NCI-H2107 treated with DMSO at 0.1 percent for 48 hours (cell line): ENCODE measurements at regions not wholly inside any gene's neighbourhood (a gene's known extent, or its start where the extent isn't known, plus 50 kb on each side); places are given as distances from the start of the nearest gene placed in this dataset.

Source experiments
- DNase-seq: peaks from one replicate; lab custom pipeline; 2025; ENCODE audit not compliant: unreplicated experiment; lab: John Stamatoyannopoulos, UW

DNA sequence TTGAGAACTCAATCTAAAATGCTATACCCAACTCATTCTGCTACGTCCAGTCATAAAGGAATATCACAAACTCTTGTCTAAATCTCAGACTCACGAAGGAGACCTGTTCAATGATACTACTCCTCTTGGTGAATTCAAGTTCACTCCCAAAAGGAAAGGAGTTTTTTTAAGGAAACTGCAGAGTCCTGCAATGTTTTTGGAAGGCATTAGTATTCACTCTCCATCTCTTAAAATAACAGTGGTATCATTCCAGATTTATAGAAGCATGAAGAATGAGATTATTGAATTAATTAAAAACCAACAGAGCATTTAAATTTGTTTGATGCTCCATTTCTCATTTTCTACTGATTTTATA, 73.4 kb downstream of the FOXD1 start:
- no peak for DNase-seq

DNA sequence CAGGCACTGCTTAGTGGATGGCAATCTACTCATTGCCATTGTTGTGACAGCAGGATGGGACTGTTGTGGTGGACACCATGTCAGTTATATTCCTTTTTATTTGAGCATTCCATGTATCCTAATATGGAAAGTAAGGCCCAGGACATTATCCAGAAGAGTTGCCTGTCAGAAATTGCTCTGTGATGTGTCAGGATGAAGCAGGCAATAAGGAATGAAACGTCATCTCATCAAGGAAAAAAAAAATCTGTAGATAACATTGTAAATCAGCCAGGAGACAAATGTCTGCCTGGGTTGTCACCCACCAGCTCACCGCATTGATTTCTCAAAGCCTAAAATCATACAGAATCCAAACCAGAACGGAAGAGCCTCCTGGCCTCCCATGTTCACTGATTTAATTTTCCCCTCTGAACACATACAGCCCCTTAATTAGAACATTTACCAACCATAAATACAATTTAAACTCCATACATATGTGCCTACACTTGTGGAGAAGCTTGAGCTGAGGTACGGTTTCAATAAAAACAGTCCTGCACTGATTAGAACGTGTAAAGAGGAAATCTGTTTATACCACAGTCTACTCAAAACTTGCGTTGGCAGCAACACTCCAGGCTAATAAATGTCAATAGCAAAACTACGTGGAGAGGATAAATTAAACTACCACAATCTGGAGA, 73.9 kb downstream of the FOXD1 start:
- DNase-seq, result no peak

DNA sequence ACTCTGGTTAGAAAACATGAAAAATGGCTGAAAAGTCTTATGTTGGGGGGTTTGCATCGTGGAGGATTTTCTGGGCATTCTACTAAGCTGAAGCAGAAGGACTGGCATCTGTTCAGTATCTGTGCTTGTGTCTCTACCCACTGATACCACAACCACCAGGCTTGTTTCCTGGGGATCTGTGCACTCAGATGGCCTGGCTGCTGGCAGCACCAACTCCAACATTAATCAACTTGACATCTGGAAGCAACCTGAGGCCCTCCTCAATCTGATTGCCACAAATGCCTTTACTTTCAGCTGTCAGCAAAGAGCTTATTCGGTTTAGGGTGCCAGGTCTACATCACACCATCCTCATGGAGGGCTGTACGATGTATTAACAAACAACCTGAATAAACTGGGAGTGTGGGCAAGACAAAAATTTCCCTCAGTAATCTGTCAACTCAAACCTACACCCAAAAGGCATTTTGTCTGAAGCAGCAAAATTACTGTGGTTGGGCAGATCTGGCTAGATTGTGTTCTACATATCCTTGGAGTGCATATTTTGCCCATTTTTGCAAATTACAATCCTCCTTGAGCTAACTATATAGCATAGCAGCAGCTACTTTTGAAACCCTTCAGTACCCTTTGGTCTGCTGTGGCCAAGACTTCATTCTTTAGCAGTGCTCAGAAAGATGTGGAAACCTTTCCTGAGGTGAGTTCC, 74.6 kb downstream of the FOXD1 start:
- DNase-seq, result no peak

DNA sequence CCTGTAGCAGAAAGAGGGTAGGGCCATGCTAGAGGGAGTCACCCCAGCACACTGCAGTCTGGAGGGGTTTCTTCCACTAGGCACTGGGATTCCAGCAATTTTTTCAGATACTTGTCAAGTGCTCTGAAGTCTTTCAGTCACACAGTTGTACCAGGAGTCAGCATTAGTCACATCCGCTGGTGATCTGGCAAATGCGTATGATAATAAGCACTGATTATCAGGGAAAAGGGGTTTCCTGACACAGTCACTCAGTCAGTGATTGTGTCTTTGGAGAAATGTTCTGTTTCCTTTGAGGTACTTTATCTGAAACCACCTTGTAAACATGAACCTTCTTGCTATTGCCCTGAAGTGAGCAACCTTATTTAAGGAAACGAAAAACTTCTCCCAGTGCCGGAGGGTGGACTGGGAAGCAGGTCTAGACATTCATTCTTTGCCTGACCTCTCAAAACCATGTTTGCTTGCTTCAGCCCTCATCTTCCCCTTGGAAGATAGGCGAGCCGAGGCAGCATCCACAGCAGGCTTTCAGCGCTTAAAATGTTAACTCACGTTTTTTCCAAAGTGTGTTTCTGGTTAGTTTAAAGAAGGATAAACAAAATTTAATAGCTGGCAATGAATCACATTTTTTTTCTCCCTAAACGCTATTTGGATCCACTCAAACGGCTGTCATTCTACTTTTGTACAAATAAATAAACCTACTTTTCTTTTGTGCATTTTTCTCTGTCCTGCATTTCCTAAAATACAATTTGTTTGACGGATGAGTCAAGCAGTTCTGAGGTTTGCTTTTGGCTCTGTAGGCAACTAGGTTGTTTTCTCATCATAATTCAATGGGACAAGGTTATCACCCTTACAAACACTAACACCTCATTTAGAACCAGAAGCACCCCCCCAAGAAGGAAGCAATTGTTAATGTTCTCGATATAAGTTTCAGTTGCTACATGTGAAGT, 77.7 kb downstream of the FOXD1 start:
- DNase-seq, result no peak

DNA sequence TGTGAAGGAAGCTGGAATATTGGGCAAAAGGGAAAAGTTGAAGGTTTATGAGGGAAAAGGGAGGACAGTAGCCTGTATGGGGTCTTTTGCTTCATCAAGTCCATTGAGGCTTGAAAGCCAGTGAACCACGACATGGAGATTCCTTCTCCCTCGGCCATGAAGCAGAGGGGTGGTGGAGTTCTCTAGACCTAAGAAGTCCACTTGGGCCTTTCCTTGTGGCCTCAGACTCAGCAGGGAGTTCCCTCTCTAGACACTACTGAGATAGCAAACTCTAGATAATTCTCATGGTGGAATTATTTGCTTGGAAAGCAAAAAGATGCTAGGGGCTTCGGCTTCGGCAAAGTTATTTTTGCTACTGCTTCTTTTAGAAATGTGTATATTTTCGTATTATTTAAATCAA, 78.5 kb downstream of the FOXD1 start:
- no peak for DNase-seq

DNA sequence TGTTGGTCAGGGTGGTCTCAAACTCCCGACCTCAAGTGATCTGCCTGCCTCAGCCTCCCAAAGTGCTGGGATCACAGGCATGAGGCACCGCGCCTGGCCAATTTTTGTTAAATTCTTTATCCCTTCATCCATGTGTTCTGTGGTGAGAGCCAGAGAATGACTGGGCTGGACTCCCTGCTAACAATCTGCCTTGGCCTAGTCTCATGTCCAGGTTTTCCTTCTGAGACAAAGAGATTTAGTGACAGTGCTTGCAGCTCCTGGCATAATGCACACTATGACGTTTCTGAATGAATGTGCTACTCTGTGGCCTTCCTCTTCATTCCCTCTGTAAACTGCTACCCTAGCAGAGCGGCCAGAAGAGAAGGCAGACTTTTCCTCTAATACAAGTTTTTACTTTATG, 79.3 kb downstream of the FOXD1 start:
- DNase-seq, result no peak

DNA sequence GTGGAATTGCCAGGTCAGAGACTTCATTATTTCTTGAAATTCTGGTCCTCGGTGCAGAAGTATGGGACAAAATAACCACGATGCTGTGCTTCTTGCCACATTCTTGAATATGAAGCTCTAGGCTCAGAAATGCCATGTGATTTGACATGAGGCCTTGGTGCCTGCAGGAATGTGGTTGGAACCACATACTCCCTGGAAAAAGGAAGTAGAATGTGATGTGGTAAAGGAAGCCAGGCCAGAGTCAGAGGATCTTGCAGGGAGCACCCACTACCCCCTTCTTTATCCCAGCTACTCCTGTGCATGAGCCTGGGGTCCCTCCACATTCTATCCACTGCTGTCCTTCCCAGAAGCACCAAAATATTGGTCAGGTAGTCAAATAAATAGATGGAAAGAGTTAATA, 80.9 kb downstream of the FOXD1 start:
- no peak for DNase-seq

DNA sequence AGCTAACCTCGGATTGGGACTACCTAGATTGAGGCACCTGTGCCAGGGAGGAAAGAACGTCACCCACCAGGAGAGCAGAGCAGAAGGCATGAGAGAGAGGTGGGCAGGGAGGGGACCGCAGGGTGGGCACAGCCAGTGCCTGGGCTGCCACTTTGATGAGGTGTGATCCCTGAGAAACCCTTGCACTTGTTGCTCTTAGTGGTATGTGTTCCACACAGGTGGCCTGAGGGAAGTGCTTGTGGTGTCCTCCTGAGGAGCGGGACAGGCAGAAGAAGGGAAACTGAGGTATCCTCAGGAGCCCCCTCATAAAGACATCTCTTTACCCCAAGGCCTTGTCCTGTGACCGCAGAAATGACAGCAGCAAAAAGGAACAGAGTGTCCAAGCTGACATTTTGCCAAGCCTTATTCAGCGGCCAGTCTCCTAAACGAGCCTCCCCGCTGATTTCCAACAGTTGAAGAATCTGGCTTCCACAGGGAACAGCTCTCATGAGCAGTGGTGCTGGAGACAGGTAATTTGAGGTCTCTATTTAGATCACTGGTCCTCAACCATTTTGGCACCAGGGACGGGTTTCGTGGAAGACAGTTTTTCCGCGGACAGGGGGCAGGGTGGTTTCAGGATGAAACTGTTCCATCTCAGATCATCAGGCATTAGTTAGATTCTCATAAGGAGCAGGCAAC, 82.4 kb downstream of the FOXD1 start:
- no peak for DNase-seq

DNA sequence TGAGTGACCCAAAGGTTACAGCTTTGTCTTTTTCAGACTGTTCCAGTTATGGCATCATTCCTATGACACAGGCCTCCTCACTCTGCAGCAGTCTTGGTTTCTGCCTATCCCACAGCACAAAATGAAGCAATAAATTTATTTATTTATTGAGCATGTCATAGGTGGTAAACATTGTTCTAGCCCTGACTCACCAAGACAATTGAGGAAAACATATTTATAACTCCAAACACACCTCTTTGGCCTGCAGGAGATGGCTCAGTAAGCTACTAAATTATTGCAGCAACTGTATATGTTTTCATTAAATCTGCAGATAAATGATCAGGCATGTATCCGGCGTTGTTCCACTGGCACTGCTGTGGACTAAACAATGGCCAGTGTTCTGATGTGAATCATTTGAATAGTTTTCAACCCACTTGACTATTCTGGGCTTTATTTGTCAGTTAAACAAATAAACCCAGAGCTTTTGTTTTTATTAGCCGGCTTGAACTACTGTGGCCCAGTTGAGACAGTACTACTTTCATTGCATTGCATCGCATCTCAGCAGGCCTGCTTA, 83.2 kb downstream of the FOXD1 start:
- no peak for DNase-seq

DNA sequence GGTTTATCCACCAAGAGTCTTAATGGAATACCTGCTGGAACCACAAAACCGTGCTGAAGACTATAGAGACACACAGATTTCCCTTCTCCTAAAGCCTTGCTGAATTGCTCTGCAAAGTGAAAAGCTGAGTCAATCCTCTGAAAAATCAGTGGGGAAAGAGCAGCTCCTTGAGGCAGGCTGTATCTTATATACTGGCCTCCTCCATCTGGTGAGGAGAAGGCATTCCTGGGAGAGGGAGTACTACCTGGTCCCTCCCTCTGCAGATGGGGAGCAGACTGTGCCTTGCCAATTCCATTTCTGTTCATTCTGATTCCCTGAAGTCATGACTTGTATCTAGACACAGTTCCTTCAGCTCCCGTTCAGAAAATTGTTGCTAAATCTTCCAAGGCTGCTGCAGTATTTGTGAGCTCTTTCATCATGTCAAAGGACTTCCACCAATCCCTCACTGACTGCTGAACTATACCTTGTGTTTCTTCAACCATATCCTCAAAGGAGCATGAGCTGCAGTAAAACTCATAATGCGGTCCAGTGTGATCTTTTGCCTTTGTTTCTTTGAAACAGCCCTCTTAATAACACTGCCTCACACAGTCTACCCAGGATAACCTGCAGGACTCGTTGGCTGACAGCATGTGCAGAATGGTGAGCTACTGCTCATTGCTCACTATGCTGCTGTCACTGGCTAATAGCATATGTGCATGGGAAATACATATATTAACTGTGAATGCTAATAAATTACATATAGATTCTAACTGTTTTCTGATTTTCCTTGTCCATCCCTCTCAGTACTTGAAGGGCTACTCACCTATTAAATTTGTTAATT, 84.5 kb downstream of the FOXD1 start:
- DNase-seq, result no peak

DNA sequence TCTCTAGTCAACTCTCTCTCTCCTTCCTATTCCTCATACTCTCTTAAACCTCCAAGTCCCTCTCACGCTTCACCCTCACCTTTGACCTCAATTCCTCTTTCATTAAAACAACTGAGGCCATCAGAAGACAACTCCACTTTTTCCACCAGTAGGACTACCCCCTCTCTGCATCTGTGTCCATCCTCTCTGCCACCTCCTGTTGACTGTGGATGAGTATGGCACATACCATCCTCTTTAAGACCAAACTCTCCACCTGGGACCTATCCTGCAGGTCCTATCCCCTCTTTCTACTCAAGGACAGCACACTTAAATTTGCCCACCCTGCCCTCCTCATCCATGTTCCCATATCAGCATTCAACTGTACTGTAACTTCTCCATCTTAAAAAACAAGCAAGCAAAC, 89.2 kb downstream of the FOXD1 start:
- DNase-seq, result no peak

DNA sequence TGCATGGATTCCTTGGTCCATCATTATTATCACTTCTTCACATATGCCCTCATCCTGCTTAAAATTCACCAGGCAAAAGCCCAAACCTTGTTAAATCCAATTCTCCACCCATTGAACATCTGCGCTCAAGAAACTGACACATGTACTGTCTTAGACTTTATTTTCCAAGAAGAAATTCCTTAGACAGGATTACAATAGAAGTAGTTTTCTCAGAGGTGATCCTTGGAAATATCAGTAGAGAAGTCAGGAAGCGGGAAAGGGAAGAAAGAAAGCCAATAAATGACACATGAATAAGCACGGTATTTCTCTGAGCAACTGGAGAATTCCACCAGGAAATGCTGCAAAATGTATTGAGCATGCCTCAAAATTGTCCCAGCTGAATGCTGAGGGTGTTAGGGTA, 90.2 kb downstream of the FOXD1 start:
- no peak for DNase-seq

DNA sequence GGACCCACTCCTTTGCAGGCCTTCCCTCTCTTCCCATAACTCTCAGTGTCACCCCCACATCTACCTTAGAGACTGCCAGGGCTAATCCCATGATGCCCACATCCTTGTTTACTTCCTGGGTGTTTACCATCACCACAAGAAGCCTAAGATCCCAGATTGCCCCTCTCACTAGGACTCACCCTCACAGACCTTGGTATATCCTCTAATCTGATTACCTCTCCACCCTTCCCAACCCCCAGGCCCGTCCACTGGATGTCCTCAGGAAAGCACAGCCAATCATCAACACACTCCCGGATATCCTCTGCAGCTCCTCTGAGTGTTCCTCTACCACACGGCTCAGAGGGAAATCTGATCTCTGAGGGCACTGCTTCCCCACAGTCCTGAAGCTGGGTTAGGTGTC, 91.0 kb downstream of the FOXD1 start:
- DNase-seq, result no peak

DNA sequence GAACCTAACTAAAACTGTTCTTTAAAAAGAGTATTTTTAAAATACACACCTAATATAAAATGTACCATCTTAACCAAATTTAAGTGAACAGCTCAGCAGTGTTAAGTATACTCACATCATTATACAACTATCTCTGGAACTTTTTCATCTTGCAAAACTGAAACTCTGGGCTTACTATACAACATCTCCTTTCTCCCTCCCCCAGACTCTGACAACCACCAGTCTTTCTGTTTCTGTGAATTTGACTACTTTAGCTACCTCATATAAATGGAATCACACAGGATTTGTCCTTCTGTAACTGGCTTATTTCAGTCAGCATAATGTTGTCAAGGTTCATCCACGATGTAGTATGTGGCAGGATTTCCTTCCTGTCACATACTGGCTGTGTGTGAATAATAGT, 93.5 kb downstream of the FOXD1 start:
- DNase-seq, result no peak

DNA sequence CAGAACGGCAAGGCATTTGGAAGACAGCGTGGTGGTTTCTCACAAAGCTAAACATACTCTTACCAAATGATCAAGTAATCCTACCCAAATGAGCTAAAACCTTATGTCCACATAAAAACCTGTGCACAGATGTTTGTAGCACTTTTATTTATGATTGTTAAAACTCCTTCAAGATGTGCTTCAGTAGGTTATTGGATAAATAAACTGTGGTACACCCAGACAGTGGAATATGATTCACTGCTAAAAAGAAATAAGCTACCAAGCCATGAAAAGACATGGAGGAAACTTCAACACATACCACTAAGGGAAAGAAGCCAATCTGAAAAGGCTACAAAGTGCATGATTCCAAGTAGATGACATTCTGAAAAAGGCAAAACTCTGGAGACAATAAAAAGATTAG, 94.2 kb downstream of the FOXD1 start:
- no peak for DNase-seq

DNA sequence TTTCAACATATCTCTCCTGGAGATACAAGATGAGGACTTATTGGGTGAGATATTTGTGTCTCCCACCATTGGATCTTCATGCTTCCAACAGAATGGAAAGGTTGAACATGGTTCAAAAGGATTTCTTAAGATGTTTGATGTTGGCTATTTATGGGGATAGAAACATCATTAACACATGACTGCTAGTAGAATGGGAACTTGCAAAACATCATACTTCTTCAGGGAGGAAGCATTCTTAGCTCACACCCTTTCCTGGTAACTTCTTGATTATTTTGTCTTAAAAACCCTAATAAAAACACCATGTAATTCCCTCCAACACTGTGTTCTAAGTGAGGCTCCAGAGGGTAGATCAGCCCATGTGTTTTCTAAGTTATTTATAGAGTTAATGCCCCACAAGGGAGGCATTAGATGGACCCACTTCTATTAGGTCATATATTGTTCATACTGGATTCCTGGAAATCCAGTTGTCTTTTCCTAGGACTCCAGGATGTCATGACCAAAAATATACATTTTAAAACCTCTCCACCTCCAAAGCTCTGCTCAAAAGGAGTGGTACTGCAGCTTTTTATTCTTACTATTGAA, 95.8 kb downstream of the FOXD1 start:
- no peak for DNase-seq

DNA sequence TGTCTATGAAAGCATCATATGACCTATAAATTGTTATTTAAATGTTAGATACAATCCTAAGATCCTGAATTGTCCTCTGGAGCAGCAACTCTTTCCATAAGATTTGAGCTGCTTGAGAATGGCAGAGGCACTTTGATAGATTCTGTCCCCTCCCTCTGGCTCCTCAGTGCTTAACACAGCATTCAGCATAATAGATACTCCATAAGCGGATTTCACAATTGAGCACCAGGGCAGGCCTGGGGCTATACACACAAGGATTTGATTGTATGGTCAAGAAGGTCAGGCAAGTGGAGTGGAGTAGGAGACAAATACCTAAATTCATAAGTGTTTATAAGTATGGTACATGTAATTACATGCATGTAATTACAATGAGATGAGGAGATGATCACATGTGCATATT, 96.3 kb downstream of the FOXD1 start:
- DNase-seq, result no peak

DNA sequence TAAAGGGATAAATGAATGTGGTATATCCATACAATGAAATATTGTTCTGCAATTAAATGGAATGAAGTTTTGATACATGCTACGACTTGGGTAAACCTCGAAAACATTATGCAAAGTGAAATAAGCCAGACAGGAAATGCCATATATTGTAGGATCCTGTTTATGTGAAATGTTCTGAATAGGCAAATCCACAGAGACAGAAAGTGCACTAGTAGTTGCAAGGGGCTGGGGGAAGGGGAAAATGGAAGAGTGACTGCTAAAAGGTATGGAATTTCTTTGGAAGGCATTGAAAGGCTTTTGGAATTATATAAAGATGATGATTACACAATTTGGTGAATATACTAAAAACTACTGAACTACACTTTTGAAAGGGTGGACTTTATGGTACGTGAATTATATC, 97.0 kb downstream of the FOXD1 start:
- DNase-seq, result no peak

DNA sequence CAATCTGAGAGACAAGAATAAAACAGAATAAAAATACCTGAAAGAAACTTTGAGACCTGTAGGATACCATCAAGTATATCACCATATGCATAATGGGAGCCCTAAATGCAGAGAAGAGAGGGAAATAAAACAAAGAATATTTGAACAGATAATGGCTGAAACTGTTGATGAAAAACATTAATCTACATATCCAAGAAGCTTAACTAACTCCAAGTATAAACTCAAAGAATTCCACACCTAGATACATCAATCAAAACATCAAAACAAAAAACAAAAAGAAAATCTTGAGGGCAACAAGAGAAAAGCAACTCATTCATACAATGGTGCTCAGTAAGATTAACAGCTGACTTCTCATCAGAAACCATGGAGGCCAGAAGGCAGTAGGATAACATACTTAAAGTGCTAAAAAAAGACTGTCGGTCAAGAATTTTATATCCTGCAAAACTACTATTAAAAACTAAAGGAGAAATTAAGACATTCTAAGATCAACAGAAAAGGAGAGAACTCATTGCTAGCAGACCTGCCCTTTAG, 101.6 kb downstream of the FOXD1 start:
- DNase-seq, result no peak

DNA sequence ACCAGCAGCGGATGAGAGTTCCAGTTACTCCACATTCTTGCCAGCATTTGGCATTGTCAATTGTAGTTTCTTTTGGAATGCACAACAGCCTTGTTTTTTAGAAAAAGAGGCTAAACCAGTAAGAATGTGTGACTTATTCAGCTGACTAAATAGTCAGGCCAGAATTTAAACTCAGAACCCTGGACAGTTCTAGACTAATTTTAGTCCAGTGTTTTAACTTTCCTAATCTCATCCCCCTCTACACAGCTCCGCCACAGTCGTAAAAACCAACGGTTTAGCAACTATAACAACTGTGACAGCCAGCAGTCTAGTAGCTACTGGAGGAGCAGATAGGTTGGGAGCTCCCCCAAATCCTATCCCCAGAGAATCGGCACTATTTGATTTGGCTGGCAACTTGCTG, 103.7 kb downstream of the FOXD1 start:
- no peak for DNase-seq
